Endothelial cell of hepatic sinusoid (primary cell): ENCODE measurements at regions not wholly inside any gene's neighbourhood (a gene's known extent, or its start where the extent isn't known, plus 50 kb on each side); places are given as distances from the start of the nearest gene placed in this dataset.
"Not testable (repeated sequence)": the region's sequence is repeated elsewhere in the genome, so short reads cannot be mapped to it uniquely, and the experiment has no call there.

Source experiments
- in situ Hi-C: cut with HindIII; loops from 2 replicates; pipeline ENCODE4 v1.10.0; 2017; ENCODE audit warnings: low sequenced_read_pairs

- in situ Hi-C loops, result no loop called here
Observed at GRCh38 chr11:23320131-23320530, 459.9 kb upstream of the CCDC179 start.

- in situ Hi-C loops, result not testable (repeated sequence)
Observed at GRCh38 chr11:23335586-23335985, 475.3 kb upstream of the CCDC179 start.

DNA sequence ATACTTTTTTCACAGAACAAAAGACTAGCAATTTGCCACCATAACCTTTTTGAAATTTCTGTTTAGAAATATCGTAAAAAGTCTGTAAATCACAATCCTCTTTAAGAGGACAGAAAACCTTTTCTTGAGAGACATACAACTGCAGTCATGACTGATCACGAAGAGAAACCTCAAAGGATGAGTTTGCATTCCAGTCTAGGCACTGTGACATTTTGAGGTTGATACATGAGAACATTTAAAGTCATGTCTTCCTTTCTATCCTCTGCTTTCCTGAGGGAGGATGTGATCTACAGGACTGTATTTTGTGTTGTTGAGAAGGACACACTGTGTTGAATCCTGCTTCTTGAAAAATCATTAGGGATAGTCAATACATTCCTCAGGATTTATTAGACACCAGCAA lies 476.7 kb upstream of the CCDC179 start:
- in situ Hi-C loops, result no loop called here

DNA sequence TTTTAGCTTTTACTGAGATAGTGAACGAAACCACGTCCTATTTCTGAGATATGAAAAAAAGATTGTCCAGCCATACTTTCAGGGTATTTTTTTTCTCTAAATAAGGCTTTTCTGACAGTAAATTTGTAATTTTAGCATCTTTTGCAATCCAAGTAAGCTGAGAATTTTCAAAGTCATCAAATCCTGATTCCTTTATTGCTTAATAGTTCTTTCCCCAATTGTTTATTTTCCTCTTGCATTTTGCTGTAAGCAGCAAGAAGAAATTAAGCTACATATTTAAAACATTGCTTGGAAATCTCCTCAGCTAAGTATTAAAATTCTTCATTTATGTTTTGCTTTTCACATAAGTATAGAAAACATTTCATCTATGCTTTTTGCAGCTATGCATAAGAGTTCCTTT lies 493.3 kb upstream of the CCDC179 start:
- in situ Hi-C loops, result no loop called here

DNA sequence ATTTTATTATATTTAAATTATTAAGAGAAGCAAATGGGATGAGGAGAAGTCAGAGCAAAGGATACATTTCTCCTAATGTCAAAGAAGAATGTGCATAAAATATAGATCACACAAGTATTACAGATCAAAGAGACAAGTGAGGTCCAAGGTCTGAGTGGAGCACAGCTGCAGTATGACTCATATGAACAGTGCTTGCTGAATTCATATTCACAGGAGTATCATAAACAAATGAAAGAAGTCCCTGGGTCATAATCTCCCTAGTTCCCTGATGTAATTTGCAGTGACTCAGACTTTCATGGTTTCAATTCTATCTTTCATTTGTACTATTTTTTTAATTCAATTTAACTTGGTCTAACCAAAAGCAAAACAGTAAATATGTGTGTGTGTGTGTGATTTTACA lies 499.0 kb upstream of the CCDC179 start:
- in situ Hi-C loops, result no loop called here

- in situ Hi-C loops, result no loop called here
Observed at GRCh38 chr11:23364076-23364475, 503.8 kb upstream of the CCDC179 start.

DNA sequence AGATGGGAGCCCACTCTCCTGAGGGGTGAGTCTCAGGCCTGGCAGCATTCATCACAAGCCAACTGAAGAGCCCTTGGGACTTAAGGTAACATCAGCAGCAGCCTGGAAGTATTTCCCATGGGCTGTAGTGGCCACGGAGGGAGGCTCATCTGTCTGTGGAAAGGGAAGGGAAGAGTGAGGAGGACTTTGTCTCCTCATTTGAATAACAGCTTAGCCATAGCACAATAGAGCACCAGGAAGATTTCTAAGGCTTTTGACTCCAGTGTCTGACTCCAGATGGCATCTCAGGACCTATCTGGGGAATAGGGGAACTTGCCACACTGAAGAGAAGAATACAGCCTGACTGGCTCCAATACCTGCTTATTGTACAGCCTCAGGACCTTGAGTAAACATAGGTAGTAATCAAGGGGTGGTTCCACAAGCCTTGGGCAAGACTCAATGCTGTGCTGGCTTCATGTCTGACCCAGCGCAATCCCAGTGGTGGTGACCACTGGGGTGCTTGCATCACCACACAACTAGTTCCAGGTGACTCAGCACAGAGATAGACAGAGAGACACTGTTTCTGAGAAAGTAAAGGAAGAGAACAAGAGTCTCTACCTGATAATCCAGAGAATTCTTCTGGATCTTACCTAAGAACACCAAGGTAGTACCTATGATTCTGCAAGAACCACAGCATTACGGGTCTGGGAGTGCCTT lies 510.5 kb upstream of the CCDC179 start:
- in situ Hi-C loops, result no loop called here

- in situ Hi-C loops, result no loop called here
Observed at GRCh38 chr11:23377909-23378308, 517.6 kb upstream of the CCDC179 start.

- in situ Hi-C loops, result no loop called here
Observed at GRCh38 chr11:23391031-23391430, 530.8 kb upstream of the CCDC179 start.

DNA sequence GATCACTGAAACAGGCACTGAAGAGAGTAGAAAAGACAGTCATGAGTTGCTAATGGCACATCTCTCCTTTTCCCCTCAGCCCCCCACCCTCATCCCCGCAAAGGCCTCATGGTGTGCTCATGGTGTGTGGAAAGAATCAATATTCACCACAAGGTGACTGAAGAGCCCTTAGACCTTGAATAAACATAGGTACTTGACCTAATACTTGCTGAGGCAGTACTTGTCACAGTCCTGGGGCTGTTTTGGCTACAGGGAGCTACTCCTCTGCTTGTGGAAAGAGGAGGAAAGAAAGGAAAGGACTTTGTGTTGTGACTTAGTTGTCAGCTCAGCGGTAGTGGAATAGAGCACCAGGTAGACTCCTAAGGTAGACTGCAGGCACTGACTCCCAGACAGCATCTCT lies 537.8 kb upstream of the CCDC179 start:
- in situ Hi-C loops, result no loop called here

- in situ Hi-C loops, result loop anchor here (5.0 kb wide), 1 partner anchor 67 kb away; no protein-coding TSS in a partner anchor
Observed at GRCh38 chr11:23399995-23400394, 539.7 kb upstream of the CCDC179 start.

- in situ Hi-C loops, result loop anchor here (5.0 kb wide), 1 partner anchor 64 kb away; no protein-coding TSS in a partner anchor
Observed at GRCh38 chr11:23403210-23404185, 543.2 kb upstream of the CCDC179 start.

DNA sequence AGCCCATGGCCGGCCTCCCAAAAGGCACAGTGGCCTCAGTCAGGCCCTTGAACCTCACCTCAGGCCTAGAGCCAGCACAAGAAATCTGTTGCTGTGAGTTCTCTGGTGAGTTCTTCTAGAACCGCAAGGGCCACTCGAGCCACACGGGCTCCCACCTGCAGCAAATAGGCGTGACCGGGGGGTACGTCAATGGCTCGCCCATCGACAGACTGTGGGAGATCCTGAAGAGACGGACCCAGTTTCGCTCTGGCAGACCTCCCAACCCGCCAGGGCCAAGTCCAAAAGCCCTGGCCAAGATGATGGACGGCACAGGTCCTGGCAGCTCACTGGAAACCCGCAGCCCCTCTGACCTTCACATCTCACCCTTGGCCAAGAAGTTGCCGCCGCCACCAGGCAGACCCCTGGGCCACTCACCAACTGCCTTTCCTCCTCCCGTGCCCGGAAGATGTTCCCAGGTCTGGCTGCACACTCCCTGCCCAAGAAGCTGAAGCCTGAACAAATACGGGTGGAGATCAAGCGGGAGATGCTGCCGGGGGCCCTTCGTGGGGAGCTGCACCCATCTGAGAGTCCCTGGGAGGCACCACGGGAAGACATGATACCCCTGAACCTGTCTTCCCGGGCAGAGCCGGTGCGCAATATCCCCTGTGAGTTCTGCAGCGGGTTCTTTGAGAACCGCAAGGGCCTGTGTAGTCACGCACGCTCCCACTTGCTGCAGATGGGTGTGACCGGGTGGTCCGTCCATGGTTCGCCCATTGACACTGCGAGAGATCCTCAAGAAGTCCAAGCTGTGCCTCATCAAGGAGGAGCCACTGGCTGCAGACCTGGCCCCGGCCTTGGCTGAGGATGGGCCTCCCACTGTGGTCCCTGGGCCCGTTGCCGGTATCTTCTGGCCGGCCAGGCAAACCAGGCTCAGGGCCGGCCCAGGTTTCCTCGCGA lies 544.2 kb upstream of the CCDC179 start:
- in situ Hi-C loops, result loop anchor here (5.0 kb wide), 1 partner anchor 63 kb away; no protein-coding TSS in a partner anchor

GRCh38 chr11:23405350-23405937 lies 545.2 kb upstream of the CCDC179 start:
- in situ Hi-C loops, result no loop called here

DNA sequence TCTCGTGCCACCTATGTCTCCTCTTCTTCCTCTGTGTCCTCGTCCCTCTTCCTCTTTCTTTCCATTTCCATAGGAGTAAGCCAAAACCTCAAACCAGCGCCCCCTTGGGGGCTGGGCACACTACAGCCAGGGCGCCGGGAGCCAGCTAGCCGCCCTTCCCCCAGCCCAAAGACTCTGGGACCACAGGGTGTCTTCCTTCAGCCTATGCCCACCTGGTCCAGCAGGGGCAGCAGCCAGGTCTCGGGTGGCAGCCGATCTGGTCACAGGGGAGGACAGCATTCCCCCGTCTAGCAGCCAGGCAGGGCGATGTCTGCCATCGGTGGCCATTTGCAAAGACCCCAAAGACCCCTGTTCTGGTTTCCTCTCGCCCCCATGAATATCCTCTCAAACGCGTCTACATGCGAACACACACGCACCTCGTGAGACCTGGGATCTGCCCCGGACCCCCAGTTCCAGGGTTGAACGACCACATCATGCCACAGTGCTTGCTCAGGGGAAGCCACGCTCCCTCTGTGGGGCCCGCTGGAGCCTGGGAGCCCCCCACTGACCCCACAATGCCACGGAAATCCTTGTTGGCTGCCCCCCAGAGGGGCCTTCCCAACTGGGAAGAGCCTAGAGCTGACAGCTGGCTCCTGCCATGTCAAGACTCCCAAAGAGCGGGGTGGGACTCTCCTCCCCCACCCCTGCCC lies 546.0 kb upstream of the CCDC179 start:
- in situ Hi-C loops, result no loop called here

GRCh38 chr11:23413057-23413456 lies 552.8 kb upstream of the CCDC179 start:
- in situ Hi-C loops, result no loop called here

GRCh38 chr11:23423104-23423503 lies 562.8 kb upstream of the CCDC179 start:
- in situ Hi-C loops, result no loop called here

- in situ Hi-C loops, result no loop called here
Observed at GRCh38 chr11:23423656-23424055, 563.4 kb upstream of the CCDC179 start.

DNA sequence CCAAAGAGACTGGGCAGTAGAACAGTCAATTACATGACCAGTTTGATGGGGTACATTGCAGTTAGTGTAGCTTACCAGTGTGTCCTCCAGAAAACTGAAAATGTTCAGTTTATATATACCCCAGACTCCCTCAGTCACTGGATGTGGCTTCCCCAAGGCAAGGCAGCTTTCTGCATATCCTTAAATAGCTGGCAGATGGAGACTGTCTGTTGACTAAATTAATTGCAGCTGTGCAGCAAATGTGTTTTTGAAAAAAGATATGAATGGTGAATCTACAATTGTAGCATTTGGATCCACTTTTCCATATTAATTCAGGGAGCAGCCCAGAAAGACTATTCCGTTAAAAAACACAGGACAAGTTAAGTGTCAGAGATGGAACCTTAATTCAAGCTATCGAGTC lies 565.1 kb upstream of the CCDC179 start:
- in situ Hi-C loops, result no loop called here

GRCh38 chr11:23429569-23429968 lies 569.3 kb upstream of the CCDC179 start:
- in situ Hi-C loops, result no loop called here
